GM12872 (cell line): ENCODE measurements at regions not wholly inside any gene's neighbourhood (a gene's known extent, or its start where the extent isn't known, plus 50 kb on each side); places are given as distances from the start of the nearest gene placed in this dataset.

Source experiments
- CTCF ChIP-seq: IDR thresholded peaks from 3 replicates; pipeline ENCODE4 v1.5.1; 2011; ENCODE audit warnings: low read depth, mild to moderate bottlenecking, low read length, moderate library complexity; ENCODE audit not compliant: insufficient read depth

GRCh38 chr1:147390185-147390542 lies 147.7 kb downstream of the CHD1L start:
- TF ChIP-seq CTCF, result no peak

DNA sequence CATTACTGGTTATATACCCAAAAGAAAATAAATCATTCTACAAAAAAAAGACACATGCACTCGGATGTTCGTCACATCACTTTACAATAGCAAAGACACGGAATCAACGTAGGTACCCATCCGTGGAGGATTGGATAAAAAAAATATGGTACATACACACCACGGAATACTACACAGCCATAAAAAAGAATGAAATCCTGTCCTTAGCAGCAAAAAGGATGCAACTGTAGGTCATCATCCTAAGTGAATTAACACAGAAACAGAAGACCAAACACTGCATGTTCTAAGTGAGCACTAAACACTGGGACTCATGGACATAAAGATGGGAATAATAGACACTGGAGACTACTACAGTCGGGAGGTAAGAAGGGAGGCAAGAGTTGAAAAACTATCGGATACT lies 148.6 kb downstream of the CHD1L start:
- no peak for TF ChIP-seq CTCF

DNA sequence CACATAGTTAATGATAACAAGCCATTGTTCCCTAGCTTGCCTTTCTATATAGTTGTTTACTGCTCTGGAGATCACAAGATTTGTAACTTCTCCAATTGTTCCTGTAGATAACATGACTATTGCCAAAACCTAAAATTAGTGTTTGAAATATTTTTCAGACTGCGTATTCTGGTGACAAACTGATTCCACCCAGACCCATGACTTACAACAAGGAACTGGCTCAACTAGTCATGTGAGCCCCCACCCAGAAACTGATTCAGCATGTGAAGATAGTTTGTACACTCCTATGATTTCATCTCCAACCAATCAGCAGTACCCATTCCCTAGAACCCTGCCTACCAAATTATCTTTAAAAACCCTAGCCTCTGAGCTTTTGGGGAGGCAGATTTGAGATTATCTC lies 131.4 kb upstream of the BCL9 start:
- TF ChIP-seq CTCF, result no peak

DNA sequence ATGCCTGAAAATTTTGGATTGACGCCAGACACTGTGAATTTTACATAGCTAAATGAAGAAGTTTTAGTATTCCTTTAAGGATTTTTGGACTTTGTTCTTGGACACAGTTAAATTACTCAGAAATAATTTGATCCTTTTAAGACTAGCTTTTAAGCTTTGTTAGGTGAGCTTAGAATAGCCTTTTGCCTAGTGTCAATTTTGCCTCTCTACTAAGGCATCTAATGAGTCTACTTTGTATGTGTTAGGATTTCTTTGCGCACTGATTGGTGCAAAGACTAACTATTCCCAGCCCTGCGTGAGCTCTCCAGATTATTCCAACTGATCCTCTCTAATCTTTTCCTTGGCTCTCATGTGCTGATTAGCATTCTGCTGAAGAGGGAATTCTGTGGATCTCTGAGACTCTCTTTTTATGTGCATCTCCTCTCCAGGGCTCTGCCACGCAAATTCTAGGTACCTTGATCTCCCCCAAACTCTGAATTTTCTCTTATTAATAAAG lies 128.1 kb upstream of the BCL9 start:
- TF ChIP-seq CTCF, result no peak

DNA sequence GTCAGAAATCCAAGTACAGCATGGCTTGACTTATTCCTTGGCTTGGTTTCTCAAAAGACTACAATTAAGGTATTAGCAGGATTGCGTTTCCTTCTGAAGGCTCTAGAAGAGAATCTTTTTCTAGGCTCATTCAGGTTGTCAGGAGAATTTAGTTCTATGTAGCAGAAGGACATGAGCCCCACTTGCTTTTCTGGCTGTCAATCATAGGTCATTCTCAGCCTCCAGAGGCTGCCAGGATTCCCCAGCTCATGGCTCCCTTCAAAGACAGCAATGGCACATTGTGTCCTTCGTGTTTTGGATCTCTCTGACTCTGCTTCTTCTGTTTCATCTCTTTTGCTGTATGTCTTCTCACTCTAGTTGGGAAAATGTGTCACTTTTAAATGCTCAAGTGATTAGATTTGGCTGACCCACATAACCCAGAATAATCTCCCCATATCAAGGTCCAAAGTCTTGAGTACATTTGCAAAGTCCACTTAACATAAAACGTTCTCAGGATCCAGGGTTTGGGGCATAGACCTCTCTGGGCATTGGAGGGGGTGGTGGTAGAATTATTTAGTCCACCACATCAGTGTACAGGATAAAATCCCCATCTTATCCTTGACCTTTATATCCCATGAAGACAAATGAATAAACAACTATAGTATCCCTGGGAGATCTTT lies 126.7 kb upstream of the BCL9 start:
- no peak for TF ChIP-seq CTCF

DNA sequence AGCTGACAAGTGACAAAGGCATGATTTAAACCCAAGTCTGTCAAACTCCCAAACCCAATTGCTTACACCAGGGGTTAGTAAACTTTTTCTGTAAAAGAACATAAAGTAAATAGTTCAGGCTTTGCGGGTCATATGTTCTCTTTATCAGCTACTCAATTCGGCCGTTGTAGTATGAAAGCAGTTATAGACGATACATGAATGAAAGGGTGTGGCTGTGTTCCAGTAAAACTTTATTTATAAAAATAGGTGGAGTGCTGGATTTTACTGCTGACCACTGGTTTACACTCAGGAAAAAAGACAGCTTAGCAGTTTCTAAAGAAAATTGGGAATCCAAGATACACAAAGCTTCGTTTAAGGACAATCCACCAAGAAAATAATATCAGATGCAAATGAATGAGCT lies 124.3 kb upstream of the BCL9 start:
- no peak for TF ChIP-seq CTCF

DNA sequence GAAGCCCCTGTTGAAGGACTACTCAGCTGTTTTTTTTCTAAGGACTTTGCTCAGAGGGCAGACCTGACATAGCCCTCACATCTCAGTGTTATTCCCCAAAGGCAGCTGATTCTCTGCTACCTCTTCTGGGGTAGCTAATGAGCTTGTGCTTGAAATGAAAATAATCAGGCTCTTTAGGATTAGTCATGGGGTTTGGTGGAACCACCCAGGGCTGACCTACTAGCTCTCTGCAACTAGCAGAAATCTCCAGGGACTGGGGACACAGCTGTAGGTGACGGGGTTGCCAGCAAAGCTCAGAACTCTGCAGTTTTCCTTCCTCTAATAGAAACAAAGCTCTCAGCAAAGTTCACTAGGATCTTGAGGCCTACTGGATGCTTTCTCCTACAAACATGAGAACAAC lies 106.4 kb upstream of the BCL9 start:
- TF ChIP-seq CTCF, result no peak
